Esophagus (tissue), 2 donors: ENCODE measurements at regions not wholly inside any gene's neighbourhood (a gene's known extent, or its start where the extent isn't known, plus 50 kb on each side); places are given as distances from the start of the nearest gene placed in this dataset.
A peak's percentile ranks its signal among the peaks of the same experiment; 100 is the strongest.

Source experiments
- H3K27ac ChIP-seq, 2 donors: one replicate each; pipeline ENCODE4 v1.5.1; 2013; ENCODE audit warnings: low read depth in 2 of 2, mild to moderate bottlenecking in 2 of 2, inconsistent platforms in 1 of 2, low read length in 1 of 2, moderate library complexity in 1 of 2
- H3K27me3 ChIP-seq, 2 donors: one replicate each; pipeline ENCODE4 v1.6.1; 2013; ENCODE audit warnings: low read length in 2 of 2, control low read depth in 1 of 2, mild to moderate bottlenecking in 1 of 2; ENCODE audit not compliant: insufficient read depth in 2 of 2, control insufficient read depth in 1 of 2
- H3K36me3 ChIP-seq, 2 donors: one replicate each; pipeline ENCODE4 v1.6.1; 2013; ENCODE audit warnings: low read length in 1 of 2; ENCODE audit not compliant: control insufficient read depth in 2 of 2, insufficient read depth in 2 of 2
- H3K4me1 ChIP-seq, 2 donors: one replicate each; pipeline ENCODE4 v1.6.1; 2013; ENCODE audit warnings: low read length in 1 of 2; ENCODE audit not compliant: control insufficient read depth in 2 of 2, insufficient read depth in 2 of 2
- H3K4me3 ChIP-seq, 2 donors: one replicate each; pipeline ENCODE4 v1.5.1; 2013; ENCODE audit warnings: low read length in 2 of 2, mild to moderate bottlenecking in 2 of 2, low read depth in 1 of 2, moderate library complexity in 1 of 2
- H3K9me3 ChIP-seq, 2 donors: one replicate each; pipeline ENCODE4 v1.6.1; 2013; ENCODE audit warnings: mild to moderate bottlenecking in 2 of 2, low read depth in 1 of 2, low read length in 1 of 2, moderate library complexity in 1 of 2; ENCODE audit not compliant: control insufficient read depth in 2 of 2, insufficient read depth in 1 of 2
- WGBS, 2 donors: extraction: QIAGEN DNeasy Blood & Tissue Kit; methylation state at CpG; one replicate each; pipeline ENCODE4 v1.1.7; 2013; 5-methylcytosine and 5-hydroxymethylcytosine counted together
- donor health status: healthy with polysubstance abuse.
- donor health status: Bipolar disorder and iron deficiency.

- Histone ChIP-seq H3K9me3 (no peaks in the 10 kb centered on the region), H3K4me3 (no peak overlapping the region), H3K4me1 (peaks cover 4 to 5% of the 10 kb centered on the region in 2 donors), H3K27me3 (no peaks in the 10 kb centered on the region), H3K27ac (no peak overlapping the region), H3K36me3 (no peaks in the 10 kb centered on the region)
- 95 to 99% methylated on average over 6 of the region's 6 CpGs for WGBS, 2 donors
Measured at GRCh38 chr2:43104106-43104505, 122.3 kb downstream of the ZFP36L2 start.

- Histone ChIP-seq H3K36me3 (no peaks in the 10 kb centered on the region), H3K9me3 (no peaks in the 10 kb centered on the region), H3K27me3 (no peaks in the 10 kb centered on the region), H3K27ac (no peak overlapping the region), H3K4me1 (peaks cover 4 to 5% of the 10 kb centered on the region in 2 donors), H3K4me3 (no peak overlapping the region)
- 59 to 72% methylated on average over 3 of the region's 3 CpGs for WGBS, 2 donors
Measured at GRCh38 chr2:43103093-43103404, 123.4 kb downstream of the ZFP36L2 start.

- H3K27me3 ChIP-seq, result no peaks in the 10 kb centered on the region
- H3K4me3 ChIP-seq, result no peak overlapping the region
- no peaks in the 10 kb centered on the region for H3K36me3 ChIP-seq
- peak overlapping the region; percentile 54 to 75 for H3K27ac ChIP-seq
- no peaks in the 10 kb centered on the region for H3K9me3 ChIP-seq
- peaks cover 4 to 5% of the 10 kb centered on the region in 2 donors for H3K4me1 ChIP-seq
- WGBS, 2 donors, result 43 to 50% methylated on average over 9 of the region's 9 CpGs
Measured at GRCh38 chr2:43102366-43103092, 123.9 kb downstream of the ZFP36L2 start.

- Histone ChIP-seq H3K27me3 (no peaks in the 10 kb centered on the region), H3K4me3 (no peak overlapping the region), H3K36me3 (no peaks in the 10 kb centered on the region), H3K27ac (peak overlapping the region; percentile 54 to 75), H3K4me1 (peaks cover 4 to 5% of the 10 kb centered on the region in 2 donors), H3K9me3 (no peaks in the 10 kb centered on the region)
- 81 to 89% methylated on average over 7 of the region's 7 CpGs for WGBS, 2 donors
Measured at GRCh38 chr2:43101751-43102150, 124.7 kb downstream of the ZFP36L2 start.

GRCh38 chr2:43100883-43101662 lies 125.3 kb downstream of the ZFP36L2 start:
- Histone ChIP-seq H3K27me3 (no peaks in the 10 kb centered on the region), H3K4me1 (peaks cover 4 to 5% of the 10 kb centered on the region in 2 donors), H3K36me3 (no peaks in the 10 kb centered on the region), H3K4me3 (peak overlapping the region in 1 of 2 donors; percentile 40), H3K9me3 (no peaks in the 10 kb centered on the region), H3K27ac (peak overlapping the region; percentile 54 to 75)
- WGBS, 2 donors, result 31 to 39% methylated on average over 55 to 56 of the region's 56 CpGs

GRCh38 chr2:43100362-43100882 lies 126.0 kb downstream of the ZFP36L2 start:
- Histone ChIP-seq H3K9me3 (no peaks in the 10 kb centered on the region), H3K36me3 (no peaks in the 10 kb centered on the region), H3K27ac (peak overlapping the region in 1 of 2 donors; percentile 54), H3K27me3 (no peaks in the 10 kb centered on the region), H3K4me1 (peaks cover 2 to 4% of the 10 kb centered on the region in 2 donors), H3K4me3 (peak overlapping the region in 1 of 2 donors; percentile 40)
- 61 to 64% methylated on average over 20 to 21 of the region's 21 CpGs for WGBS, 2 donors

GRCh38 chr2:43099797-43100196 lies 126.6 kb downstream of the ZFP36L2 start:
- H3K4me3 ChIP-seq, result no peak overlapping the region
- H3K36me3 ChIP-seq, result no peaks in the 10 kb centered on the region
- H3K9me3 ChIP-seq, result no peaks in the 10 kb centered on the region
- whole genome bisulfite sequencing, 2 donors, result 97 to 100% methylated on average over 4 of the region's 4 CpGs
- no peaks in the 10 kb centered on the region for H3K27me3 ChIP-seq
- peaks cover 2 to 4% of the 10 kb centered on the region in 2 donors for H3K4me1 ChIP-seq
- H3K27ac ChIP-seq, result no peak overlapping the region

GRCh38 chr2:43098539-43098938 lies 127.9 kb downstream of the ZFP36L2 start:
- Histone ChIP-seq H3K36me3 (no peaks in the 10 kb centered on the region), H3K27ac (no peak overlapping the region), H3K9me3 (no peaks in the 10 kb centered on the region), H3K4me3 (no peak overlapping the region), H3K4me1 (peaks cover 2 to 4% of the 10 kb centered on the region in 2 donors), H3K27me3 (no peaks in the 10 kb centered on the region)
- 94 to 95% methylated on average over 4 of the region's 4 CpGs for WGBS, 2 donors

GRCh38 chr2:43097644-43098408 lies 128.6 kb downstream of the ZFP36L2 start:
- WGBS, 2 donors, result 62 to 67% methylated on average over 7 of the region's 7 CpGs
- Histone ChIP-seq H3K27me3 (no peaks in the 10 kb centered on the region), H3K27ac (no peak overlapping the region), H3K9me3 (no peaks in the 10 kb centered on the region), H3K4me3 (no peak overlapping the region), H3K36me3 (no peaks in the 10 kb centered on the region), H3K4me1 (peaks cover 2 to 4% of the 10 kb centered on the region in 2 donors)
